NCI-H2107 treated with DMSO at 0.1 percent for 48 hours (cell line): ENCODE measurements at regions not wholly inside any gene's neighbourhood (a gene's known extent, or its start where the extent isn't known, plus 50 kb on each side); places are given as distances from the start of the nearest gene placed in this dataset.
"Not testable (repeated sequence)": the region's sequence is repeated elsewhere in the genome, so short reads cannot be mapped to it uniquely, and the experiment has no call there.

Source experiments
- DNase-seq: peaks from one replicate; lab custom pipeline; 2025; ENCODE audit not compliant: unreplicated experiment; lab: John Stamatoyannopoulos, UW

GRCh38 chr4:10841697-10842096 is 157.1 kb upstream of the CLNK start:
- DNase-seq, result no peak

DNA sequence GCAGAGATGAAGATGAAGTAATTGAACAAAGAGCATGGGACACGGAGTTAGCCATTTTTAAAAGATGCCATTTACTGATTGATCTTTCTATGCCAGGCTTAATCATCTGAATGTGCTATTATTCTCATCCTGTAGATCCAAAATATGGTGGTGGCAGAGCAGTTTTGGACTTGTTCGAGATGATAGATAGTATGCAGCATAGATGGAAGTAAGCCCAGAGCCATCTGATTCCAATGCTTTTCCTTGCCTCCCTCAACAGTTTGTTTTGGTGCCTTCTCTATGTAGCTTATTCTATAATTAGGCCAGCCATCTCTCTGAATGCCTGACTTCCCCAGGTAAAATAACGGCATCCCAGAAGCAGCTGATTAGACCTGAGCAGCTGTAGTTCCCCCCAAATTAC is 152.6 kb upstream of the CLNK start:
- no peak for DNase-seq

- no peak for DNase-seq
These were observed 148.4 kb upstream of the CLNK start for GRCh38 chr4:10832806-10833628.

GRCh38 chr4:10831727-10832408 is 147.3 kb upstream of the CLNK start:
- DNase-seq, result no peak

GRCh38 chr4:10828918-10829538 is 144.5 kb upstream of the CLNK start:
- DNase-seq, result not testable (repeated sequence)

DNA sequence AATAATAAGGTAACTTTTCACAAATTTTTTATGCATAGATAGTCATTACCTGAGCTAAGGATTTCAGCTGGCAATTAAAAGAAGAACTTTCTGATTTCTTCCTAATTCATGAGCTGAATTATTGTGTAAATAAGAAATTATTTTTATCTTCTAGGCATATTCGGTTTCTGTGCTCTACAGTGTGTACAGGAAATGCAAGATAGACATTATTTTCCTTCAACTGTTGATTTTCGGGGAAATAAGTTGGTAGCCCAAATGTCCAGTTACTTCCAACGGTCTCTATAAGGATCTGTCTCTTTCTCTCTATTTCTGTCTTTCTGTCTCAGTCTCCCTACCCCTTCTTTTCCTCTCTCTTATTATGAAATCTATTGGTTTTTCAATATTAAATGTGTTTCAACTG is 137.3 kb upstream of the CLNK start:
- no peak for DNase-seq

DNA sequence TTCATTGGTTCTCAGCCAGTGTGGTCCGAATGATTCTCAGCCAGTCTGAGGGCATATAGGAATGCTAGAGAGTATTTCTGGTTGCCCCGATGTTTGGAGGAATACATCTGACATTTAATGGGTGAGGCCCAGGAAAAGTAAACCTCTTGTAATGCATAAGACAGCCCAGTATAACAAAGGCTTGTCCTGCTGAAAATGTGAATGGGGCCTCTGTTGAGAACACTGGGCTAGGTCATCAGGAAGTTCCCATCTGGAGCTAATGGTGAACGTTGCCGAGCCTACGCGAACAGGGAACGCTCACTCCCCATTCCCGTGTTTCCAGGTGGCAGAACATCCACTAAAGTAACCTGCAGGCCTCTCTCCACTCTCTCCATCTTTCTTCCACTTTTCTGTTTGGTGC is 132.0 kb upstream of the CLNK start:
- DNase-seq, result no peak

DNA sequence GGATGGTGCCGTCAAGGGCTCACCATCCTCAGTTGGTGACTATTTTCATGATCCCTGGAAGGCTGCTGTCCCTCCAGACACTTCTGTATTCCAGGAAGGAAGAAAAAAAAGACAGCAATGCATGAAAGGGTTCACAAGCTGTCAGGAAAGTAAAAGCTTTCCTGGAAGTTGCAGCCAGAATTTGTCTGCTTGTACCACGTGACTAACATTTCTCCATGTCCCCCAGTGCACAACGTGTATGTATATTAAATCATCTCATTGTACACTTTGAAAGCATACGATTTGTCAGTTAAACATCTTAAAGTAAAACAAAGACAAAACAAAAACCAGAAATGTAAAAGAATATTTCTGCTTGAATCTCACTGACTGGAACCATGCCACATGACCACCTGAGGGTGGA is 127.4 kb upstream of the CLNK start:
- no peak for DNase-seq

- DNase-seq, result no peak
These were observed 125.8 kb upstream of the CLNK start for GRCh38 chr4:10810411-10810810.

DNA sequence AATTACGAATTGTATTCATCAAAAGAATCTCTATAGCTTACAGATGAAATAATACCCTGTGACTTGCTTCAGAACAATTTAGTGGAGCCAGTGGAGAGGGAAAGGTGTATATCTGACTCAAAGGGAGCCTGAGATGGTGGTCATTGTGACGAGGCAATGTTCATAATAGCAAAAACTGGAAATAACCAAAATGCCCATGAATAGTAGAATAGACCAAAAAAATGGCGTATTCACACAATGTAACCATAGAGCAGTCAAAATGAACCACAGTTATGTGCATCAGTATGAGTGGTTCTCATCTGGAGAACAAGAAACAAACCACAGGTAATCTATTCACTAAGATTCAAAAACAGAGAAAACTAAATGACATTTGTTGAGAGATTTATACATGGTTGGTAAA is 125.3 kb upstream of the CLNK start:
- DNase-seq, result no peak

DNA sequence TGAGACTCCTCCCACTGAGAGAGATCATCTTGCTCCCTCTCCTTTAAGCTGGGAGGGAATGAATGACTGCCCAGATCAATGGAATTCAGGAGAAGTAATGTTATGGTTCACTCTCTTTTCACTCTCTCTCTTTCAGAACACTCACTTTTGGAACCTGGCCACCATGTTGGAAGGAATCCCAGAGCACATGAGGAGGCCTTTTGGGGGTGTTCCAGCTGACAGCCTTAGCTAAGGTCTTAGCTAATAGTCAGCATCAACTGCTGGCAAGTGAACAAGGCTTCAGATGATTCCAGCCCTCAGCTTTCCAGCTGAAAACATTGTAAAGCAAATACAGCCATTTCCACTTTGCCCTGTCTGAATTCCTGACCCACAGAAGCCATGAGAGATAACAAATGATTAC is 124.0 kb upstream of the CLNK start:
- no peak for DNase-seq

DNA sequence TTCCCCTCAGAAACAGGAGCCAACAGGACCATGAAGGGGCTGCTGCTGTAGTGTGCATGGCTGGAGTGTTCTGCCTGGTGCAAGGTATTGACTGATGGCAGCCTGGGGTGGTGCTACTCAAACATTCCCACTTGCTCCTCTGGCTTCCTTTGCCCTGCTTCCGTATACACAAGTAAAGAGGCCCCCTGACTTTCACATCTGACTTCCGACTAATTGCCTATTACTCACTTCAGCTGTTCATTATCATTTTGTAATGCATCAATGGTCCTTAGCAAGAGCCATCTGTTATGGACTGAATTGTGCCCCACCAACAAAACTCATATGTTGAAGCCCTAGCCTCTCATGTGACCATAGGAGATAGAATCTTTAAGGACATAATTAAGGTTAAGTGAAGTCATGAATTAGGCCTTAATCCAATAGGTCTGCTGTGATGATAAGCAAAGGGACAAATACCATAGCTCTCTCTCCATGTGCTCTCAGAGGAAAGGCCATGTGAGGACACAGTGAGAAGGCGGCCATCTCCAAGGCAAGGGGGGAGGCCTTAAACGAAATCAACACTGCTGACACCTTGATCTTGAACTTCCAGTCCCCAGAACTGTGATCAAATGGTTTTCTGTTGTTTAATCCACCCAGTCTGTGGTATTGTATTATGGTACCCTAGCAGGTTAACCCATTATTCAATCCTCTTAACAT is 122.5 kb upstream of the CLNK start:
- no peak for DNase-seq

GRCh38 chr4:10803713-10804343 is 119.3 kb upstream of the CLNK start:
- no peak for DNase-seq

DNA sequence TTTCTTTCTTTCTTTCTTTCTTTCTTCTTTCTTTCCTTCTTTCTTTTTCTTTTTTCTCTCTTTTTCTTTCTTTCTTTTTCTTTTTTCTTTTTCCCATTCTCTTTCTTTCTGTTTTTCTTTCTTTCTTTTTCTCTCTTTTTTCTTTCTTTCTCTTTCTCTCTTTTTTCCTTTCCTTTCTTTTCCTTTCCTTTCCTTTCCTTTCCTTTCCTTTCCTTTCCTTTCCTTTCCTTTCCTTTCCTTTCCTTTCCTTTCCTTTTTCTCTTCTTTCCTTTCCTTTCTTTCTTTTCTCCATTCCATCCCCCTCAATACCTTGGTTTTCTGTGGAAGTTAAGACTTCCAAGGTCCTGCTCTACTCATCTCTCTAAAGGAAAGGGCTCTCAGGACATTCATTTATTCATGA is 102.8 kb upstream of the CLNK start:
- DNase-seq, result no peak

- DNase-seq, result no peak
These were observed 100.1 kb upstream of the CLNK start for GRCh38 chr4:10784621-10785020.

DNA sequence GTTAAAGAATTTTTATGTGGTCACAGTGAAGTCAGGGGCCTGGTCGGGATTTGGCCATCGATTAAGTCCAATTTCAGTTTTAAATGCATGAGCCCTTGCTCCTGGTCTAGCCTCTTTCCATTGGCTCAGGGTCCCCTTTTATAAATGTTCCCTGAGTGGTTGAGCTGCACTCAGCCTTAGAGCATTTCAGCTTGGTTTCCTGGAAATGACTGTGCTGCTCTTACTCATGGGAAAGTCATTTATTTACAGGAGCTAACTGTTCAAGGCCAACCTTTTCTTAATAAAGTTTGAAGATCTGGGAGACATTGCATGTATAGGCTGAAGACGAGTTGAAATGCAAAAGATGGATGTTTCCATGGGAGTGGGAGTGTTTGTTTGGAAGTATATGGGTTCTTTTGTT is 98.8 kb upstream of the CLNK start:
- no peak for DNase-seq

DNA sequence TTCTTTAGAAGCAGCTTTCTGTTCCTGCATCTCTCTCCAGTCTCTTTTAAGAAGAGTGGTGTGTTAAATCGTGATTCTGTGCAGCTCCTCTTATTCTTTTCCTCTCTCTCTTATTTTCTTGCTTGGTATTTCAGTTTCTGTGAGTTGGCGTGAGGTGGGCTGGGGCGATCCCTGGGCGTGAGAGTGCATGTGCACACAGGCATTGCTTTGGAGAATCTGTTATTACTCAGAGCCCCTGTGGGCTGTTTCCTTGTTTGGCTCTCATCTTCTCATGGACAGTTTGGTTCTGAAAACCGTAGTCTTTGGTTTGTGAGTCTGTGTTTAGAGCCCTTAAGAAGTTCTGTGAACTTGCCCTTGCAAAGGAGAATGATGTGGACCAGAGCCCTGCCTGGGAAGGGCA is 97.2 kb upstream of the CLNK start:
- DNase-seq, result no peak

DNA sequence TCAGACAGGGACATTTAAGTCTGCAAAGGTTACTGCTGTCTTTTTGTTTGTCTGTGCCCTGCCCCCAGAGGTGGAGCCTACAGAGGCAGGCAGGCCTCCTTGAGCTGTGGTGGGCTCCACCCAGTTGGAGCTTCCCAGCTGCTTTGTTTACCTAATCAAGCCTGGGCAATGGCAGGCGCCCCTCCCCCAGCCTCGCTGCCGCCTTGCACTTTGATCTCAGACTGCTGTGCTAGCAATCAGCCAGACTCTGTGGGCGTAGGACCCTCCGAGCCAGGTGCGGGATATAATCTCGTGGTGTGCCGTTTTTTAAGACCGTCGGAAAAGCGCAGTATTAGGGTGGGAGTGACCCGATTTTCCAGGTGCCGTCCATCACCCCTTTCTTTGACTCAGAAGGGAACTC is 96.2 kb upstream of the CLNK start:
- DNase-seq, result not testable (repeated sequence)

DNA sequence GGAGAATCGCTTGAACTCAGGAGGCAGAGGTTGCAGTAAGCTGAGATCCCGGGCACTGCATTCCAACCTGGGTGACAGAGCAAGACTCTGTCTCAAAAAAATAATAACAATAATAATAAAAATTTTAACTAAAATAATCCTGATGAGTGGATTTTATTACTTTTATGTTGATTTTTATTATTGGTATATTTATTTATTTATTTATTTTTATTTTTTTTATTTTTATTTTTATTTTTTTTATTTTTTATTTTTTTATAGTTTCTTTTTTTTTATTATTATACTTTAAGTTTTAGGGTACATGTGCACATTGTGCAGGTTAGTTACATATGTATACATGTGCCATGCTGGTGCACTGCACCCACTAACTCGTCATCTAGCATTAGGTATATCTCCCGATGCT is 90.6 kb upstream of the CLNK start:
- not testable (repeated sequence) for DNase-seq

DNA sequence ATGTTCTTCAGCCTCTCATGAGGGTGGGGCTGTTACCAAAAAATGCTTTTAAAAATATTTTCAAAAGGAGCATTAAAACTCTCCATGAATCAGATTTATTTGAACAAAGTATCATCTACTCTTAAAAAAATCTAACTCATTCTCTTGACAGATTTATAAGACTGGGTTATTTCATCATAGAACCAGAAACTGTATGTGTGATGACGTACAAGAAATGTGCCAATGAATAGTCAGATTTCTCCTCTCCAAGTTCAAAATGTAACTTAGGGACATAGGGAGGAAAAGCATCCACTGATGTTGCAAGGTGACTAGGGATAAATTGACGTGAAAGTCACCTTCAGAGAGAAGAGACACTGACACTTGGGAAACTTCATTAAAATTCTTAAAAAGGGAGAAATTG is 89.1 kb upstream of the CLNK start:
- DNase-seq, result no peak

GRCh38 chr4:10773010-10773409 is 88.4 kb upstream of the CLNK start:
- DNase-seq, result no peak
